ENCODE measurements at regions not wholly inside any gene's neighbourhood (a gene's known extent, or its start where the extent isn't known, plus 50 kb on each side); places are given as distances from the start of the nearest gene placed in this dataset.

DNA sequence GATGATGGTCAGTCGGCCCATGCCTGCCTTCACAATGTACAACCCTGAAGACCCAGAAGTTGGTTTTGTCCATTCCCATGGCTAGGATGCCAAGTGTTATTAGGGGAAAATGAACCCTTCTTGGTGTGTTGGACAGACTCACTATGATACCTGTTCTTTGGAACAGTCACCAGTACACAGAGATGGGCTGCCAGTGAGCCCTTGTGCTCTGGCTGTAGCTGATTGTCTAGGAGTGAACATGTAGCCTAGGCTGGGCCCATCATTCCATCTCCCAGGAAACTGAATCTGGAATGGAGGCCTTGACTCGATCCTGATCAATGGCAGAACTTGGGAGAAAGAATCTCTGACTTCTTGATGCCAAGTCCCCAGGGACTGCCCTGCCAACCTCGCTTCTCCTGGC lies 188.9 kb downstream of the EVX1 start:
- H3K27ac ChIP-seq = no peak overlapping the region
- TF ChIP-seq POLR2A (IDR thresholded peaks at IDR 0.05) = no peak
- TF ChIP-seq, protein P1, sequence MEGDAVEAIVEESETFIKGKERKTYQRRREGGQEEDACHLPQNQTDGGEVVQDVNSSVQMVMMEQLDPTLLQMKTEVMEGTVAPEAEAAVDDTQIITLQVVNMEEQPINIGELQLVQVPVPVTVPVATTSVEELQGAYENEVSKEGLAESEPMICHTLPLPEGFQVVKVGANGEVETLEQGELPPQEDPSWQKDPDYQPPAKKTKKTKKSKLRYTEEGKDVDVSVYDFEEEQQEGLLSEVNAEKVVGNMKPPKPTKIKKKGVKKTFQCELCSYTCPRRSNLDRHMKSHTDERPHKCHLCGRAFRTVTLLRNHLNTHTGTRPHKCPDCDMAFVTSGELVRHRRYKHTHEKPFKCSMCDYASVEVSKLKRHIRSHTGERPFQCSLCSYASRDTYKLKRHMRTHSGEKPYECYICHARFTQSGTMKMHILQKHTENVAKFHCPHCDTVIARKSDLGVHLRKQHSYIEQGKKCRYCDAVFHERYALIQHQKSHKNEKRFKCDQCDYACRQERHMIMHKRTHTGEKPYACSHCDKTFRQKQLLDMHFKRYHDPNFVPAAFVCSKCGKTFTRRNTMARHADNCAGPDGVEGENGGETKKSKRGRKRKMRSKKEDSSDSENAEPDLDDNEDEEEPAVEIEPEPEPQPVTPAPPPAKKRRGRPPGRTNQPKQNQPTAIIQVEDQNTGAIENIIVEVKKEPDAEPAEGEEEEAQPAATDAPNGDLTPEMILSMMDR (IDR thresholded peaks at IDR 0.05) = no peak
- H3K27me3 ChIP-seq = no peaks in the 10 kb centered on the region
- H3K4me3 ChIP-seq = no peak overlapping the region
- WGBS (ENCODE audit: insufficient coverage, low coverage, low lambda C conversion rate, missing lambda C conversion rate) = 80% methylated on average over 1 of the region's 3 CpGs
- intact Hi-C loops (cut with DNase I) = no loop called here
- no peak for DNase-seq
- H3K36me3 ChIP-seq = no peaks in the 10 kb centered on the region
- H3K4me1 ChIP-seq = no peaks in the 10 kb centered on the region
- no peaks in the 10 kb centered on the region for H3K9me3 ChIP-seq
- ATAC-seq = no peak

DNA sequence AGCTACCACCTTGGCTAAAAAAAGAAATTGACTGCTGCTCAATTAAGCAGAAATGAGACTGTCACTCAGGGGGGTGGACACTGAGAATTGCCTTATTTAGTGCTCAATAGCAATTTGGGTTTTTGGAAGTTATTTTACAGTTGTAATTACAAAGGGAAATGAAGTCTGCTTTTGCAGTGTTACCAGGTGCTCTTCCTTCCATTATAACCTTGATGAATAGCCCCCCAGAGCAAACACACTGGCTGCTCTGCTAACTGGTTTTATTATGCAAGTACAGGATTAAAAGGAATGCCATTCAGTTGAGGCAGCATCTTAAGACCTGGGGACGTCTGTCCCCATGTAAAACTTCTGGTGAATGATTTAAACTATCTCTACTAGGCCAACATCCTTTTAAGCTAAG lies 191.0 kb downstream of the EVX1 start:
- Histone ChIP-seq H3K9me3 (no peaks in the 10 kb centered on the region), H3K4me1 (peaks cover 0 to 2% (median 0%) of the 10 kb centered on the region in 4 donors), H3K27ac (no peak overlapping the region), H3K36me3 (no peaks in the 10 kb centered on the region), H3K27me3 (no peaks in the 10 kb centered on the region), H3K4me3 (no peak overlapping the region)
- DNase-seq (no peak), ATAC-seq (no peak)
- WGBS (ENCODE audit: insufficient coverage, low coverage, low lambda C conversion rate, missing lambda C conversion rate) = 70% methylated on average over 1 of the region's 1 CpG
- TF ChIP-seq, protein P1 (IDR thresholded peaks at IDR 0.05) = no peak
- no peak for TF ChIP-seq POLR2A (IDR thresholded peaks at IDR 0.05)
- intact Hi-C loops (cut with DNase I) = no loop called here

GRCh38 chr7:27434756-27435400 lies 192.3 kb downstream of the EVX1 start:
- Histone ChIP-seq H3K27me3 (no peaks in the 10 kb centered on the region), H3K4me1 (peaks cover 0 to 8% (median 0%) of the 10 kb centered on the region in 4 donors), H3K27ac (no peak overlapping the region), H3K36me3 (no peaks in the 10 kb centered on the region), H3K9me3 (no peaks in the 10 kb centered on the region), H3K4me3 (no peak overlapping the region)
- TF ChIP-seq POLR2A (IDR thresholded peaks at IDR 0.05) = no peak
- TF ChIP-seq, protein P1 (IDR thresholded peaks at IDR 0.05) = no peak
- intact Hi-C loops (cut with DNase I) = no loop called here
- 80% methylated on average over 5 of the region's 5 CpGs for WGBS (ENCODE audit: insufficient coverage, low coverage, low lambda C conversion rate, missing lambda C conversion rate)
- DNase-seq (no peak), ATAC-seq (no peak)

DNA sequence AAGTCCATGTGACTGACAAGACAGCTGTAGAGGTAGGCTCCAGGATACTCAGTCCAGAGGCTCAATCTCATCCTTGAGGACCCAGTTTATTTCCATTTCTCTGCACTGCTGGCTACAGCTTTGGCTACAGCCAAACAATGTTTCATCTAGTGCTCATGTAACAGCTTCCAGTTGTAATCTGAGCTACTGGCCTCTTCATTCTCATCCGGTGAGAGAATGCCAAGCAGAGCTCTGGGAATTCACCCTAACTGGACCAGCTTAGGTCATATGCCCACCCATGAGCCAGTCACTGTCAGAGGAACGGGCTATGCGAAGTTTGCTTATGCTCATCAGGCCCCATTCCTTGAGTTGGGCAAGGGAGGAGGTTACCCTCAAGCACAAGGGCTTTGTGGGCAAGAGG lies 192.9 kb downstream of the EVX1 start:
- no peaks in the 10 kb centered on the region for H3K36me3 ChIP-seq
- DNase-seq = no peak
- H3K27me3 ChIP-seq = no peaks in the 10 kb centered on the region
- peaks cover 0 to 8% (median 0%) of the 10 kb centered on the region in 4 donors for H3K4me1 ChIP-seq
- no peak overlapping the region for H3K27ac ChIP-seq
- WGBS (ENCODE audit: insufficient coverage, low coverage, low lambda C conversion rate, missing lambda C conversion rate) = 47% methylated on average over 3 of the region's 3 CpGs
- intact Hi-C loops (cut with DNase I) = no loop called here
- H3K9me3 ChIP-seq = no peaks in the 10 kb centered on the region
- no peak for ATAC-seq
- TF ChIP-seq, protein P1 (IDR thresholded peaks at IDR 0.05) = no peak
- no peak for TF ChIP-seq POLR2A (IDR thresholded peaks at IDR 0.05)
- no peak overlapping the region for H3K4me3 ChIP-seq

Measured in right lobe of liver (tissue), 6 donors.